Spleen (tissue), 7 donors: ENCODE measurements at regions not wholly inside any gene's neighbourhood (a gene's known extent, or its start where the extent isn't known, plus 50 kb on each side); places are given as distances from the start of the nearest gene placed in this dataset.

Experiments
- POLR2AphosphoS5 ChIP-seq, 3 donors: sonication (generic); formaldehyde crosslinking; IDR thresholded peaks; one replicate each; pipeline ENCODE4 v1.5.1; 2017; ENCODE audit warnings: antibody characterized with exemption in 3 of 3
- TF ChIP-seq, protein P1 (sequence below), 11 experiments: fragments of 200-600 bp in 7 of 11; fragments of 450-650 bp in 4 of 11; sonication (generic) in 4 of 11; IDR thresholded peaks in 8 of 11; conservative IDR thresholded peaks in 3 of 11; 1 replicate in 7 of 11; 2 replicates in 4 of 11; pipeline versions ENCODE4 v1.4.0 to v1.8.0; 2016 to 2021; ENCODE audit warnings: antibody characterized with exemption in 11 of 11, inconsistent platforms in 4 of 11, mild to moderate bottlenecking in 1 of 11
- donor health status: DM: no; HTN: no; CAD: no; lungs with moderate emphysema.
- donor health status: DM: no; HTN: no; CAD: no.
- donor health status: DM: no; HTN: no; CAD: no.

- TF ChIP-seq POLR2AphosphoS5 (IDR thresholded peaks at IDR 0.05): no peak
- TF ChIP-seq, protein P1, sequence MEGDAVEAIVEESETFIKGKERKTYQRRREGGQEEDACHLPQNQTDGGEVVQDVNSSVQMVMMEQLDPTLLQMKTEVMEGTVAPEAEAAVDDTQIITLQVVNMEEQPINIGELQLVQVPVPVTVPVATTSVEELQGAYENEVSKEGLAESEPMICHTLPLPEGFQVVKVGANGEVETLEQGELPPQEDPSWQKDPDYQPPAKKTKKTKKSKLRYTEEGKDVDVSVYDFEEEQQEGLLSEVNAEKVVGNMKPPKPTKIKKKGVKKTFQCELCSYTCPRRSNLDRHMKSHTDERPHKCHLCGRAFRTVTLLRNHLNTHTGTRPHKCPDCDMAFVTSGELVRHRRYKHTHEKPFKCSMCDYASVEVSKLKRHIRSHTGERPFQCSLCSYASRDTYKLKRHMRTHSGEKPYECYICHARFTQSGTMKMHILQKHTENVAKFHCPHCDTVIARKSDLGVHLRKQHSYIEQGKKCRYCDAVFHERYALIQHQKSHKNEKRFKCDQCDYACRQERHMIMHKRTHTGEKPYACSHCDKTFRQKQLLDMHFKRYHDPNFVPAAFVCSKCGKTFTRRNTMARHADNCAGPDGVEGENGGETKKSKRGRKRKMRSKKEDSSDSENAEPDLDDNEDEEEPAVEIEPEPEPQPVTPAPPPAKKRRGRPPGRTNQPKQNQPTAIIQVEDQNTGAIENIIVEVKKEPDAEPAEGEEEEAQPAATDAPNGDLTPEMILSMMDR (IDR thresholded peaks at IDR 0.05 in 8 of 11, conservative IDR thresholded peaks at IDR 0.05 in 3 of 11): no peak
Observed at GRCh38 chr2:145114726-145115125, 594.8 kb upstream of the ZEB2 start.
